Astrocyte of the spinal cord (primary cell): ENCODE measurements at regions not wholly inside any gene's neighbourhood (a gene's known extent, or its start where the extent isn't known, plus 50 kb on each side); places are given as distances from the start of the nearest gene placed in this dataset.

Source experiments
- DNase-seq: peaks from one replicate; pipeline ENCODE4 v3.0.0; 2011; ENCODE audit warnings: low read depth, low spot score
- H3K4me3 ChIP-seq: 2 replicates; pipeline ENCODE4 v1.5.1; 2011; ENCODE audit warnings: low read depth, mild to moderate bottlenecking, low read length, moderate library complexity
- CTCF ChIP-seq: IDR thresholded peaks from 2 replicates; pipeline ENCODE4 v1.5.1; 2012; ENCODE audit warnings: low read depth, mild to moderate bottlenecking, low read length, inconsistent platforms
- in situ Hi-C: cut with HindIII; loops from 2 replicates; pipeline ENCODE4 v1.10.0; 2017; ENCODE audit warnings: low sequenced_read_pairs

- DNase-seq: no peak
- no peak for TF ChIP-seq CTCF
- in situ Hi-C loops: no loop called here
- H3K4me3 ChIP-seq: no peak overlapping the region
Measured at GRCh38 chr15:67980171-67980570, 73.9 kb upstream of the PIAS1 start.

DNA sequence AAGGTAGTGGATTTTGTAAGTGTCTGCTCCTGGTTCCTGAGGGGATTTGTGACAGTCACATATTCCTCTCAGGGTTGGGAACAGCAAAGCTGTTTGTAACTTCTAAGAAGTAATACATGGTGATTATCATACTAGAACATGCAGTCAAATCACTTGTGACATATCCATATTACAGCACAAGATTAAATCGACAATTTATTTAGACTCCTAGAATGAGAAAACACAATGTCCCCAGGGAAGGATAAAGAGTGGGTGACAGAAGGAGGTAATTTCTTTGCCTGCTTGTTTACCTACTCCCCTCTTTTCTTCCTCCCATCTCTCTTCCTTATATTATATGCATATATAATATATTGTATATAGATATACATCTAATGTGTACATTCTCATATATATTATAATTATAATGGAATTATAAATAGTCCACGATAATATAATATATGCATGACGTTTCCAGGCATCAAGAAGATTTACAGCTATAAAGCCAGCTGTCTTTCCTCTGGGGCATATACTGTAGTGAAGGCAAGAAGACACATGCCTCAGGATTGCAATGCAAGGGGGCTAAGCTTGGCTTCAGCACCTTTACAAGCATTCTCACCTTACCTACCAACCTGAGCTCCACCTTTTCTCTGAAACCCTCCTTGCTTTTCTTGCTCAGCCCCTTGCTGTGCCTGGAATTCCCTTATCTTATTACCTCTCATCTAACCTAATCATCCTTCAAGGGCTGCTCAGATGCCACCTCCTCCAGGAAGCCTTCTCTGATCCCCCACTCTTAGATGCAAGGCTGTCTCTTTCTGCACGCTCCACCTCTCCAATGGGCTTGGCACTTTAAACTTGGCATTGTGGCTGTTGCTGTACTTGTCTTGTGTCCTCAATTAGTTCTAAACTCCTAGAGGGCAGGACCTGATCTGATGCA lies 73.1 kb upstream of the PIAS1 start:
- DNase-seq: no peak
- no peak for TF ChIP-seq CTCF
- no peak overlapping the region for H3K4me3 ChIP-seq
- in situ Hi-C loops: no loop called here

DNA sequence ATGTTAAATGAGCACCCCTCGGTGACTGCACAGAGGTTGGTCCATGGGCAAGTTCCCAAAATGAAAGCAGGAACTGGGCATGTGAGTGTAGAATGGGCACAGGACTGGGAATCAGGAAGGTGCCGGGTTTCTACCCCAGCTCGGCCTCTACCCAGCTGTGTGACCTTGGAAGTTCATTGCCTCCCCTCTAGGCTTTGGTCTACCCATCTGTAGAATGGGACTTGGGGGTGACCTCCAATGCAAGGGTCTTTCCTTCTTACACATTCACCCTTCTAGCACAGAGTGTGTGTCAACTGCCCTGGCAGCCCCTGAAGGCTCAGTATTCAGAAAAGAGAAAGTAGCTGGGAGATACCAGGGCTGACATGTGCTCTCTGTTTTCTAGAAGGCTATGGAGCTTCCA lies 72.3 kb upstream of the PIAS1 start:
- H3K4me3 ChIP-seq: no peak overlapping the region
- no peak for TF ChIP-seq CTCF
- no peak for DNase-seq
- in situ Hi-C loops: no loop called here

- no peak for TF ChIP-seq CTCF
- no peak for DNase-seq
- in situ Hi-C loops: no loop called here
- no peak overlapping the region for H3K4me3 ChIP-seq
Measured at GRCh38 chr15:67991706-67992105, 62.4 kb upstream of the PIAS1 start.

- DNase-seq: no peak
- no peak for TF ChIP-seq CTCF
Measured at GRCh38 chr15:67992411-67992810, 61.7 kb upstream of the PIAS1 start.

GRCh38 chr15:67992834-67993233 lies 61.3 kb upstream of the PIAS1 start:
- in situ Hi-C loops: no loop called here
- no peak for DNase-seq
- no peak for TF ChIP-seq CTCF
- no peak overlapping the region for H3K4me3 ChIP-seq

More at GRCh38 chr15:67992411-67992810, 61.7 kb upstream of the PIAS1 start:
- H3K4me3 ChIP-seq: no peak overlapping the region
- in situ Hi-C loops: no loop called here
